ENCODE measurements at regions not wholly inside any gene's neighbourhood (a gene's known extent, or its start where the extent isn't known, plus 50 kb on each side); places are given as distances from the start of the nearest gene placed in this dataset.
"Not testable (repeated sequence)": the region's sequence is repeated elsewhere in the genome, so short reads cannot be mapped to it uniquely, and the experiment has no call there.

- FAIRE-seq (no peak), DNase-seq (ENCODE audit: extremely low spot score, insufficient read length, low read depth) (no peak)
Observed at GRCh38 chr2:189306525-189306924, 127.0 kb upstream of the COL5A2 start.

DNA sequence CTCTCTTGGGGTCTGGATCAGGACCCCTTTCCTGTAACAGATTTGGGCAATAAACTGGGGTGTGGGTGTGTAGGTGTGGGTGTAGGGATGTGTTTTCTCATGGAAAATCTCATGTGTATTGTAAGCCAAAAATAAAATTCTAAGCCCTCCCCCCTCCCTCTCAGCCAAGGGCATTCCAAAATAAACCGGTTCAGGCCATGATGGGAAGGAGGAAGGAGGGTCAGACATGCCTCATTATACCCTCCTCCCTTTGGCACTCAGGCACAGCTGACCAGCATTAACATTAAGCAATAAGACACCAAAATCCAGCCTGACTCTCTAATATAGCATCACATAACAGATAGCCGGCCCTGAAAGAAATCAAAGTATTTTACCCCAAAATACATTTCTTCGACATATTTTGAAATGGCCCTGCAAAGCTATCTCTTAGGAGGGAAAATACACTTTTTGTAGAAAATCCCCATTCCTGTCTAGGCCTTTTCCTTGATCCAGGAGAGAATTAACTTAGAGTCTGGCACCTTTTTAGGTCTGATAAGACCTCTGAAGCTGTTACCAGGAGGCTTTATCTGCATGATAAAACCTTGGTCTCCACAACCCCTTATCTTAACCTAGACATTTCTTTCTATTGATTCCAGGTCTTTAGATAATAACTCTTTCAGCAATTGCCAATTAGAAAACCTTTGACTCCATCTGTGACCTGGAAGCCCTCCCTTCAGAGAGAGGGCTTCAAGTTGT is 128.7 kb upstream of the COL5A2 start:
- FAIRE-seq, result no peak

GRCh38 chr2:189309331-189309730 is 129.8 kb upstream of the COL5A2 start:
- DNase-seq (ENCODE audit: extremely low spot score, insufficient read length, low read depth) (no peak), FAIRE-seq (no peak)

More for the DNA sequence above, 128.7 kb upstream of the COL5A2 start:
- DNase-seq (ENCODE audit: extremely low spot score, insufficient read length, low read depth), result no peak

- FAIRE-seq, result no peak
- DNase-seq (ENCODE audit: extremely low spot score, insufficient read length, low read depth), result no peak
Observed at GRCh38 chr2:189312211-189312610, 129.1 kb upstream of the WDR75 start.

- DNase-seq (ENCODE audit: extremely low spot score, insufficient read length, low read depth) (no peak), FAIRE-seq (no peak)
Observed at GRCh38 chr2:189312643-189313042, 128.6 kb upstream of the WDR75 start.

DNA sequence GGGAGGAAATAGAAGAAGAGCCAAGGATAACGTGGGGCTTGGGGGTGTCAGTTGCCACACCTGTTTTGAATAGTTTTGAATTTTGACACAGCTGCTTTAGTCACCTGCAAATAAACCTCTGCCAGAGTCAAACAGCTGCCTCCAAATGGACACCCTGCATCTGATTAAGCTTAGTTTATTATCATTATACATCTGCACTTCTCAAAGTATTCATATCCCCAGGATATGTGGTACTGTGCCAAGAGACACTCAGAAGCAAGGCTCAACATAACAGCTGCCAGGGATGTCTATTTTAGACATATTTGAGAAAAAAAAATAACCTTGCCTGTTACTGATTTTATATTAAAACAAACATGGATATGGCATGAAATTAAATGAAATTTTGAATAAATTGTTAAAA is 122.5 kb upstream of the WDR75 start:
- FAIRE-seq, result no peak
- DNase-seq (ENCODE audit: extremely low spot score, insufficient read length, low read depth), result no peak

GRCh38 chr2:189319424-189319823 is 121.8 kb upstream of the WDR75 start:
- DNase-seq (ENCODE audit: extremely low spot score, insufficient read length, low read depth); FAIRE-seq: not testable (repeated sequence)

- no peak for FAIRE-seq
- no peak for DNase-seq (ENCODE audit: extremely low spot score, insufficient read length, low read depth)
Observed at GRCh38 chr2:189327879-189328847, 113.1 kb upstream of the WDR75 start.

DNA sequence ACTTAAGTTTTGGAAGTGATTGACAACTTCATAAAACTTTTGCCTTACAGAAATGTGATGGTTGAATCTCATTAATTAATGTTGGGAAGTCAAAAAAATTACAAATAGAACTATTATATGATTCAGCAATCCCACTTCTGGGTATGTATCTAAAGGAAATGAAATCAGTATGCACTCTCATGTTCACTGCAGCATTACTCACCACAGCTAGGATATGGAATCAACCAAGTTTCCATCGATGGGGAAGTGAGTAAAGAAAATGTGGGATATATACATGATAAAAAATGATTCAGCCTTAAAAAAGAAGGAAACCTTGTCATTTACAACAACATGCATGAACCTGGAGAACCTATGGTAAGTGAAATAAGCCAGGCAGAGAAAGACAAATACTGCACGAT is 112.4 kb upstream of the WDR75 start:
- FAIRE-seq, result no peak
- no peak for DNase-seq (ENCODE audit: extremely low spot score, insufficient read length, low read depth)

DNA sequence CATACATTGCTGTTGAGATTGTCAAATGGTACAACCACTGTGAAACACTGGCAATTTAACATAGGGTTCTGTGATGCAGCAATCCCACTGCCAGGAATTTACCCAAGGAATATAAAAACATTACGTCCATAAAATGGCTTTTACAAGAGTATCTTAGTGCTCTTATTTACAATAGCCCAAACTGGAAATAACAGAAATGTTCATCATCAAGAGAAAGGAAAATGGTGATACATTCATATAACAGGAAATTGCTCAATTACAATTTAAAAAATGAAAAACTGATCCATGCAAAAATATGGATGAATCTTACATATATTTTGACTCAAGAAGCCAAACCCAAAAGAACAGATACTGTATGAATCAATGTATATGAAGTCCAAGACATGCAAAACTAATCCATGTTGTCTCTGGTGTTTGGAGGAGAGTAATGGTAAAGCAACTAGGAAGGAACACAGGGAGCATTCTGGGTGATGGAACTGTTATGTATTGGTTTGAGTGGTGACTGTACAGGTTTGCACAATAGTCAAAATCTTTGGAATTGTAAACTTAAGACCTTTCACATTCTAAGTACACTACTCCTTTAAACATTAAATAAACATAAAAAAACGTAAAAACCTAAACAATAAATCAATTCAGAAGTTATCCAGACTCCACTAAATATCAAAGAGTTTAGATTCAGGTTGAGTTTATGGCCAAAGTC is 104.8 kb upstream of the WDR75 start:
- DNase-seq (ENCODE audit: extremely low spot score, insufficient read length, low read depth) (no peak), FAIRE-seq (no peak)

GRCh38 chr2:189337656-189338055 is 103.6 kb upstream of the WDR75 start:
- FAIRE-seq (no peak), DNase-seq (ENCODE audit: extremely low spot score, insufficient read length, low read depth) (no peak)

GRCh38 chr2:189338115-189338514 is 103.2 kb upstream of the WDR75 start:
- DNase-seq (ENCODE audit: extremely low spot score, insufficient read length, low read depth), result no peak
- FAIRE-seq, result no peak

- DNase-seq (ENCODE audit: extremely low spot score, insufficient read length, low read depth) (no peak), FAIRE-seq (no peak)
Observed at GRCh38 chr2:189341077-189341476, 100.2 kb upstream of the WDR75 start.

- FAIRE-seq, result no peak
- DNase-seq (ENCODE audit: extremely low spot score, insufficient read length, low read depth), result no peak
Observed at GRCh38 chr2:189344043-189344442, 97.2 kb upstream of the WDR75 start.

- DNase-seq (ENCODE audit: extremely low spot score, insufficient read length, low read depth), result no peak
- FAIRE-seq, result peak; percentile 18
Observed at GRCh38 chr2:189347540-189347939, 93.7 kb upstream of the WDR75 start.

DNA sequence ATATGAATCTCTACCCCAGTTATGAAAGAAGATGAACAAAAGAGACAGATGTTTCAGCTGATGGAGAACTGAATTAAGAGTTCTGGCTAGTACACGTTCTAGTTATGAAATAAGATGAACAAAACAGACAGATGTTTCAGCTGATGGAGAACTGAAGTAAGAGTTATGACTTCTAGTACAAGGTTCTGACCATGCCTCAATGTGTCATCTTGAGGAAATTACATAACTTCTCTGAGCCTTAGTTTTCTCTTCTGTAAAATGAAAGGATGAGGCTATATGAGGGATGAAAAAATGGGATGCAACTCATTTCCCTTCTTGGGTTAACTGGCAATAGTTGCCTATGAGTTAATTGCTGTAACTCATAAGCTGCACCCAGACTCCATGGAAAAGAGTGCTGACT is 92.9 kb upstream of the WDR75 start:
- no peak for DNase-seq (ENCODE audit: extremely low spot score, insufficient read length, low read depth)
- FAIRE-seq, result no peak

GRCh38 chr2:189350540-189351209 is 90.6 kb upstream of the WDR75 start:
- no peak for FAIRE-seq
- DNase-seq (ENCODE audit: extremely low spot score, insufficient read length, low read depth), result no peak

DNA sequence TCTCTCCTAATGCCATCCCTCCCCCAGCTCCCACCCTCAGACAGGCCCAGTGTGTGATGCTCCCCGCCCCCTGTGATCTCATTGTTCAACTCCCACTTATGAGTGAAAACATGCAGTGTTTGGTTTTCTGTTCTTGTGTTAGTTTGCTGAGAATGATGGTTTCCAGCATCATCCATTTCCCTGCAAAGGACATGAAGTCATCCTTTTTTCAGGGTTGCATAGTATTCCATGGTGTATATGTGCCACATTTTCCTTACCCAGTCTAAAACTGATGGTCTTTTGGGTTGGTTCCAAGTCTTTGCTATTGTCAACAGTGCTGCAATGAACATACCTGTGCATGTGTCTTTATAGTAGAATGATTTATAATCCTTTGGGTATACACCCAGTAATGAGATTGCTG is 89.3 kb upstream of the WDR75 start:
- not testable (repeated sequence) for DNase-seq (ENCODE audit: extremely low spot score, insufficient read length, low read depth); FAIRE-seq

- not testable (repeated sequence) for FAIRE-seq; DNase-seq (ENCODE audit: extremely low spot score, insufficient read length, low read depth)
Observed at GRCh38 chr2:189357375-189357774, 83.9 kb upstream of the WDR75 start.

DNA sequence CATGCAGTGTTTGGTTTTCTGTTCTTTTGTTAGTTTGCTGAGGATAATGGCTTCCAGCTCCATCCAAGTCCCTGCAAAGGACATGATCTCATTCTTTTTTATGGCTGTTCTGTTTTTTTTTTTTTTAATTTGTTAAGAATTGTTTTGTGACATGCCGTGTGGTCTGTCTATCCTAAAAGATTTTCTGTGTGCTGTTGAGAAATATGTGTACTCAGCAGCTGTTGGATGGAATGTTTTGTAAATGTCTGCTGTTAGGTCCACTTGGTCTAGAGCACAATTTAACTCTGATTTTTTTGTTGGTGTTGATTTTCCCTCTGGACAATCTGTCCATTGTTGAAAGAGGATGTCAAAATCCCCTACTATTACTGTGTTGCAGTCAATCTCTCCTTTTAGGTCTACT is 80.4 kb upstream of the WDR75 start:
- DNase-seq (ENCODE audit: extremely low spot score, insufficient read length, low read depth) (no peak), FAIRE-seq (no peak)
